ENCODE measurements at regions not wholly inside any gene's neighbourhood (a gene's known extent, or its start where the extent isn't known, plus 50 kb on each side); places are given as distances from the start of the nearest gene placed in this dataset.
A peak's percentile ranks its signal among the peaks of the same experiment; 100 is the strongest.

GRCh38 chr4:111631215-111631999 is 513.8 kb upstream of the FAM241A start:
- Histone ChIP-seq H3K36me3 (no peaks in the 10 kb centered on the region), H3K27ac (no peak overlapping the region), H3K9me3 (no peaks in the 10 kb centered on the region), H3K4me1 (no peaks in the 10 kb centered on the region), H3K27me3 (no peaks in the 10 kb centered on the region), H3K4me3 (no peak overlapping the region)
- WGBS (ENCODE audit: insufficient coverage, low coverage, low lambda C conversion rate, missing lambda C conversion rate) = 33% methylated on average over 2 of the region's 2 CpGs
- TF ChIP-seq, protein P1, sequence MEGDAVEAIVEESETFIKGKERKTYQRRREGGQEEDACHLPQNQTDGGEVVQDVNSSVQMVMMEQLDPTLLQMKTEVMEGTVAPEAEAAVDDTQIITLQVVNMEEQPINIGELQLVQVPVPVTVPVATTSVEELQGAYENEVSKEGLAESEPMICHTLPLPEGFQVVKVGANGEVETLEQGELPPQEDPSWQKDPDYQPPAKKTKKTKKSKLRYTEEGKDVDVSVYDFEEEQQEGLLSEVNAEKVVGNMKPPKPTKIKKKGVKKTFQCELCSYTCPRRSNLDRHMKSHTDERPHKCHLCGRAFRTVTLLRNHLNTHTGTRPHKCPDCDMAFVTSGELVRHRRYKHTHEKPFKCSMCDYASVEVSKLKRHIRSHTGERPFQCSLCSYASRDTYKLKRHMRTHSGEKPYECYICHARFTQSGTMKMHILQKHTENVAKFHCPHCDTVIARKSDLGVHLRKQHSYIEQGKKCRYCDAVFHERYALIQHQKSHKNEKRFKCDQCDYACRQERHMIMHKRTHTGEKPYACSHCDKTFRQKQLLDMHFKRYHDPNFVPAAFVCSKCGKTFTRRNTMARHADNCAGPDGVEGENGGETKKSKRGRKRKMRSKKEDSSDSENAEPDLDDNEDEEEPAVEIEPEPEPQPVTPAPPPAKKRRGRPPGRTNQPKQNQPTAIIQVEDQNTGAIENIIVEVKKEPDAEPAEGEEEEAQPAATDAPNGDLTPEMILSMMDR (IDR thresholded peaks at IDR 0.05) = peak; percentile 32 to 51 (median 46)
- no peak for TF ChIP-seq POLR2A (IDR thresholded peaks at IDR 0.05)
- DNase-seq = no peak
- ATAC-seq = peak in 2 of 4 donors; percentile 47 to 55
- intact Hi-C loops (cut with DNase I) = no loop called here

DNA sequence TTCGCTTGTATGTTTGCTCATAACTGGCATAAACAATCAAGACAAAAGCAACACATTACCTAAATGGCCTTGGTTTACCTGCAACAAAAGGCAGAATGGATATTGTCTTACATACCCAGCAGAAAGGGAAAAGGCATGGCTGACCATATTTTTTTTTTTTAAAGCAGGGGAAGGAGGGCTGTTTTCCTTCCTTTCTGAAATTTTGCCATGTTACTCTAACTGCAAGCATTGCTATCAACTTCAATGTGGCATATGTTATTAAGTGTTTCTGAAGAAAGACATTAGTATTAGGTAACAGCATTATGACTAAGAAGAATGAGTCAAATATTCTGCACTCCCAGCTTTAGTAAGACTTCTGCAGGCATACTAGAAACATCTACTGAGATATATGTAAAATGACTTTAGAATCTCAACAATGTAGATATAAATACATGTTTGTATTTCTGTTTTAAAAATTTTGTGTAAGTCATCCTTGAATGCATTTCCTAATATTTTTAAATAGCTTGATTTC is 512.6 kb upstream of the FAM241A start:
- 85% methylated on average over 1 of the region's 1 CpG for WGBS (ENCODE audit: insufficient coverage, low coverage, low lambda C conversion rate, missing lambda C conversion rate)
- intact Hi-C loops (cut with DNase I) = no loop called here
- H3K27ac ChIP-seq = no peak overlapping the region
- no peaks in the 10 kb centered on the region for H3K4me1 ChIP-seq
- no peak for TF ChIP-seq POLR2A (IDR thresholded peaks at IDR 0.05)
- TF ChIP-seq, protein P1 (IDR thresholded peaks at IDR 0.05) = no peak
- no peaks in the 10 kb centered on the region for H3K27me3 ChIP-seq
- no peak for DNase-seq
- no peak overlapping the region for H3K4me3 ChIP-seq
- no peak for ATAC-seq
- no peaks in the 10 kb centered on the region for H3K36me3 ChIP-seq
- no peaks in the 10 kb centered on the region for H3K9me3 ChIP-seq

DNA sequence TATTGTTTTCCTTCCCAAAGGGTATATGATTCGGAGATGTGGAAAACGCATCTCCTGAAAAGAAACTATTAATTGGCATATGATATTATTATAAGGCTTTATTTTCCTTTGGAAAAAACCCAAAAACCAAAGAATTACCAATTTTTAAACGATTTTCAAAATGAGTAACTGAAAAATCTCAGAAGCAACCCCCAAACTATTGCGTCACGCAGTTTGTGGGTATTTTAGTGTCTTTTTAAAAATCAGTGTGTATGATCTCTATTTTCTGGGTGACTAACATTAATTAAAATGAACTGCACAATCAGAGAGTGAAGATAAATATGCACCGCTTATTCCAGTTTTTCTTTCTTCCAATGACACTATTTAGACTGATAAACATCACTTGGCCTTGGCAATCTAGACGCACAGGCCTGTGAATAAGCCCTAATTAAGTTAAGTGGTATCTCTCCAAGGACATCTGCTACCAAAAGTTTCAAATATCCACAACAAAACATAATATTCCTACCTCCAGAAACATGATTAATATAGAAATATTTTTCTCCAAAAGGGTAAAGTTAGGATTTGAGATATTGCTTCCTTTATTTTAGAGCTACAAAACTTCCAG is 511.5 kb upstream of the FAM241A start:
- Histone ChIP-seq H3K4me1 (no peaks in the 10 kb centered on the region), H3K9me3 (no peaks in the 10 kb centered on the region)
- intact Hi-C loops (cut with DNase I) = no loop called here

GRCh38 chr4:111635646-111636045 is 509.6 kb upstream of the FAM241A start:
- 36% methylated on average over 1 of the region's 1 CpG for WGBS (ENCODE audit: insufficient coverage, low coverage, low lambda C conversion rate, missing lambda C conversion rate)
- intact Hi-C loops (cut with DNase I) = no loop called here
- Histone ChIP-seq H3K27ac (no peak overlapping the region), H3K9me3 (no peaks in the 10 kb centered on the region), H3K27me3 (no peaks in the 10 kb centered on the region), H3K4me1 (no peaks in the 10 kb centered on the region), H3K36me3 (no peaks in the 10 kb centered on the region), H3K4me3 (no peak overlapping the region)
- ATAC-seq = no peak
- DNase-seq = no peak
- no peak for TF ChIP-seq POLR2A (IDR thresholded peaks at IDR 0.05)
- TF ChIP-seq, protein P1 (IDR thresholded peaks at IDR 0.05) = no peak

More for the DNA sequence above, 511.5 kb upstream of the FAM241A start:
- Histone ChIP-seq H3K36me3 (no peaks in the 10 kb centered on the region), H3K27ac (no peak overlapping the region), H3K27me3 (no peaks in the 10 kb centered on the region), H3K4me3 (no peak overlapping the region)
- 74% methylated on average over 7 of the region's 7 CpGs for WGBS (ENCODE audit: insufficient coverage, low coverage, low lambda C conversion rate, missing lambda C conversion rate)
- no peak for ATAC-seq
- TF ChIP-seq, protein P1 (IDR thresholded peaks at IDR 0.05) = no peak
- TF ChIP-seq POLR2A (IDR thresholded peaks at IDR 0.05) = no peak
- no peak for DNase-seq

Measured in right lobe of liver (tissue), 6 donors.